GM19035 (cell line): ENCODE measurements at regions not wholly inside any gene's neighbourhood (a gene's known extent, or its start where the extent isn't known, plus 50 kb on each side); places are given as distances from the start of the nearest gene placed in this dataset.

ENCODE experiments used
- ATAC-seq: cut with Tn5 transposase; IDR thresholded peaks from one replicate; pipeline ENCODE4 v1.9.1; 2021; ENCODE audit not compliant: unreplicated experiment

DNA sequence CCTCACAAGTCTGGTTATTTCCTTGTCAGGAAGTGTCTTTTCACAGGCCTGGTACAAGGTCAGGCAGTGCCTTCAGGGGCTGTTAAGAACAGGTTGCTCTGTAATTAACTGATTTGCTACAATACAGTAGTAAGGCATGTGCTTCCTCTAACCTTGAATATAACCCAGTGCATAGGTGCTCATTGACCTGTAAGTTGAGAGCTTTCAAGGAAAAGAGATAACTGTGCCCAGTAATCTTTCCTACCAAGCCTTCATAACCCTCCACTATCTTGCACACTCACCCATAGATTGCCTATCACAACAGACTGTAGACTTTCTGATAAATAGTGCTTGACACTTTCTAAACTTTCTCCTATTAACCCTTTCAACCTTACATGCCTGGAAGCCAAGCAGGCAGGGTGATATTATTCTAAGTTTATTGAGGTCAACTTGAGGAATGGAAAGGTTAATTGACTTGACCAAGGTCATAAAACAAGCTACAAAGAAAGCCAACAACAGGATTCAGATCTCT, 148.1 kb downstream of the PPARGC1A start:
- no peak for ATAC-seq

DNA sequence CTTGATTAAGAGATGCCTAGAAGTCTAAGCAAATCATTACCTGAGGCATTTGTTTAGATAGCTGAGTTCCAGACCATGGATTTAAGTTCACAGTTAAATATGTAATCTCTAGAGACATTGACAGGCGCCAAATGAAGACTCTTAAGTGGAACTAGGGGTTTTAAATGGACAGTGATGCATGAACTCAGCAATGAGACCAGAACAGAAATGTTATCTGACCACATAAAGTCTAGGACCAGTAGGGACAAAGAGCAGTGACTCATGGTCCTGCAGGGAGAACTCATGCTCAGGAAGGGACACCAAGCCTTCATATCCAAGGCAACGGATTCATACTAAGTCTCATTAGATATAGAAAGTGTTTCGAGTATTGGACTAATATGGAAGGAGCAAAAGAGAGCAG, 152.3 kb downstream of the PPARGC1A start:
- no peak for ATAC-seq

DNA sequence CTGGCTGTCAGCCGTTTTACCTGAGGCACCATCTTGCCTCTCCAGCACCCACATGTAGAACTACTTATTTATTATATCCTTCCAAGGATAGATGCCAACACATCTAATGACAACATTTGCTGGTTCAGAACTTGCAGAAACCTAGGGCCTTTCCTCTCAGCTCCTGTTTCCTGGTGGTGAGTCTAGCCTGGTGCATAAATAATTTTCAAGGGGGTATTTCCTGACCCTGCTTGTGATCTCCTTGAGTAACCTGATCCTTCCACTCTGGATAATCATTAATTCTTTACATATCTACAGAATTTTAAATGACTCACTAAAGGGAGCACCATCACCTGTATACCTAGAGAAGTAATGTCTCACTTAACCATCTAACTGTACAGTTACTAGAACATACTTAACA, 153.4 kb downstream of the PPARGC1A start:
- ATAC-seq = no peak

DNA sequence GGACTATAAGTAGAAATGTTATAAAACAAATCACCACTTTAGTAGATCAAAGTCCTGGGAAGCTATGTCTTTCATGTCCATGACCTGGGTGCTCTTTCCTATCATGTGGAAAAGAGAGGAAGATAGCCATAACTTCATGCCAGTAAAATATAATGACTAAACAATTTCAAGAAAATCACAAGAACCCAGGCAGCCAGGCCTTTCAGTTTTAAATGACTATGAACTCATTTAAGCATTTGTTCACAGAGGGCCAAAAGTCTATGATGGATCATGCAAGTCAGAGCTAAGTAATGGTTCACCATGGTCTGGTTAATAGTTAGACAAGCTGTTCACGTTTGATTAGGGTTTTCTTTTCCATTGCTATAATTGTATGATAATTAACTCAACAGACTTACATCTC, 155.8 kb downstream of the PPARGC1A start:
- no peak for ATAC-seq

DNA sequence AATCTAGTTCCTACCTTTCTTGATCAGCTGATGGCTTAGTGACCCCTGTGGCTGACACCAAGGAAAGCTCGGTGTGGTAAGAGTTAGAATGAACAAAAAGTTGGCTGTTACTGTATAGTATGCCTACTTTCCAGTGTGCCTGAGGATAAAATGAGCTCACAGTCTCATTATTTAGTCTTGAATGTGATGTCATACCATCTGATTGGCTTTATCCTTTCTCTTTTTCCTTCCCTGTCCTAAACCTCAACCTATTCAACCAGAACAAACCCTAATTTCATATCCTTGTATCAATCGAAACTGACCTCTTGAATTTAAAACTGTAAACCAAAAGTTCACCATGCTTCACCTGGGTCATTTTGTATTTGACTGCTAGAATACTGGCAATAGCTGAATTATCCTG, 156.4 kb downstream of the PPARGC1A start:
- ATAC-seq = no peak

DNA sequence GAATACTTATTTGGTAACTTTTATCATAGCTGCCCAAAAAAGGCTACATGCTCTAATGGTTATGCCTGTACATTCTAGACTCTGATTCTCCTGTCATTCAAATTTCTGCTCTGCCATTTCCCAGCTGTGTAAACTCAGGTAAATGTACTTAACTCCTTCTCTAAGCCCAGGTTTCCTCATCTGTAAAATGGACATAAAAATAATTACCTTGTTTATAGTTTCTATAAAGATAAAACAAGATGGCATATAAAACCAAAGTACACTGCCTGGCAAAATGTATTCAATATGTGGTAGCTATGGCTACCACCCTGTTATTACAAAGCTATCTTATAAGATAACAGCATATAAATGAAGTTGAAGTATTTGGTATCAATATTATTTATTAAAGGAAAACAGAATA, 158.8 kb downstream of the PPARGC1A start:
- no peak for ATAC-seq

DNA sequence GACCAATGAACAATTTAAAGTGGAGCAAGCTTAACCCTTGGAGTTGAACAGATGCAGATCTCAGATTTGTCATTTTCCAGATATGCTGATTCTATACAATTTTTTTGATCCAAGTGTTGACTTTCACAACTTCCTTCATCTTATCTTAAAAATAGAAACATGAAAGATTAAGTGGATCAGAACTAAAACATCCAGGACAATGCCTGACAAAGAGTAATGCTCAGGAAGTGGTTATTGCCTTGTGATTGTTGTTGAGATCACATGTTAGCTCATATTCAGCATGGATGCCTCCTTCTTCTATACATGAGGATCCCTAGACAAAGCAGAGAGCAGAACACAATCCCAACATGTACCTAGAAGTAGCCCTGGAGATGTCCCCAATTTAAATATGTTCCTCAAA, 160.9 kb downstream of the PPARGC1A start:
- ATAC-seq = no peak

DNA sequence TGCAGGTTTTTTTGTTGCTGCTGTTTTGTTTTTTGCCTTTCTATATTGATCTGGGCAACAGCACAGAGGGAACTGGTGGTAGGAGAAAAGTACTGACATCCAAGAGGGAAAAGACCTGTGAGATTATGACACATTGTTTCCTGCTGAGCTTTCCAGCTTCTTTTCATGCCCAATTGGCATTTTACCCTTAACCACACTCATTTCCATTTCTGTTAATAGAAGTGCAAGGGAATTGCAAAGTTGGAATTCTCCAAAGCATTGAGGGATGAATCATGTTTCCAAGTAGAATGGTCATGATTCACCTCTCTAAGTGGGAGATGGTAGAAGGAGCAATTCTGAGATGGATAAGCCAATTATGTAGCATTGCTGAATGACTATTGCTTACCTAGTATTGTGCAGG, 161.5 kb downstream of the PPARGC1A start:
- no peak for ATAC-seq

DNA sequence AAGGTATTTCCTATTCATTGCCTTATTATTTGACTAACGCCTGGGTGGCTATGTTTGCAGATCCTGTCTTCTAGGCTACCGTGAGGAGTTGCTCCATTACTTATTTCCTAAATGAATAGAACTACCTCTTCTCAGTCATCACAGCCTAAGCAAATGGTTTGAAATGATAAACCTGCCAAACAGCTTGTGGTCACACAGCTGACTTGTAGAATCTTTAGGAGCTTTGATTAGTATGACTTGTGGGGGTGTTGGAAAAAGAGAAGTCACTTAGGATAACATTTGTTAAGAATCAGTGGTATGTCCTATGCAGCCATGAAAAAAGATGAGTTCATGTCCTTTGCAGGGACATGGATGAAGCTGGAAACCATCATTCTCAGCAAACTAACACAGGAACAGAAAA, 169.3 kb downstream of the PPARGC1A start:
- no peak for ATAC-seq

DNA sequence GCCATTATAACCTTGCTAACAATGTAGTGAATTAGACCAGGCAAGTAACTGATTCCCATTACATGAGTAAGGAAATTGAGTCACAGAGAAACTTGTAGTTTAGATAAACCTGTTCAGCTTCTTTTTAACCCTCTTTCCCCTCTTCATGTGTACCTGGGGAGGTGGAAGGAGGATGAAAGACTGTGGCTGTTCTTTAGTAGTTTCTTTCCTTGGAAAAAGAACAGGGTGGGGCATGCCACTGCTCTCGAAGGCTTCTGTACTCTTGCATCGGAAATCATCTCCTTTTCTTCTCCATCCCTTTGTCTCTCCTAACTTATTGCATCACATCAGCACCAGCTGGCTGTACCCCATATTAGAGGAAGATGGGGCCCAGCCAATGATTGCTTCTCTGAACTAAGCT, 171.4 kb downstream of the PPARGC1A start:
- ATAC-seq = no peak

DNA sequence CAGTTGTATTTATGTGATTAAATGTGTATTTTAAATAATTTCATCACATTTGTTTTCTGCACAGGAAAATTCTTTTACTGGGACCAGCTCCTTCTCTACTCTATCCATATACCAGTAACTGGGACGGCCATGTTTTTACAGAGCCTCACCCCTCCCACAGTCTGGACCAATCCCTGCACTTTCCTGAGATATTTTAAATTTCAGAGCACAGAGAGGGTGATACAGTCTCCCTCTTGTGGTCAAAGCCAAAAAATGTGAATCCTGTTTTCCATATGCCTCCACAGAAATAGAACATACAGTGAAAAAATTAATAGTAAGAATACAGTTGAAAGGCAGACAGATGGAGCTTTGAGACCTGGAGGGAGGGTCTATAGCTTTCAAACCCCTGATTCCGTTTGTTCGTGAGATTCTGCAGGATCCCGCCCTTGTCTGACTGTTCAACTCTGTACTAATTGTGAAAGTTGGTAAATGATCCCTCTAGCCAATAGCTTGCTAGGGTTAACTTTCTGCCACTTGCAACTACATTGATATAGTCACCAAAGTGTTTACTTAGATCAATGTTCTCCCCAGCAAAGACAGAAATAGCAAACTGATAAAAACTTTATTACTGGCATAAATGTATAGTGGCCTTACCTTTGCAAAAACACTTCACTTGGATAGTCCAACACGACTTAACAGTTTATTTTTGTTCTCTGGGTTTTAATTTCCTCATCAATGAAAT, 172.2 kb downstream of the PPARGC1A start:
- ATAC-seq = no peak

DNA sequence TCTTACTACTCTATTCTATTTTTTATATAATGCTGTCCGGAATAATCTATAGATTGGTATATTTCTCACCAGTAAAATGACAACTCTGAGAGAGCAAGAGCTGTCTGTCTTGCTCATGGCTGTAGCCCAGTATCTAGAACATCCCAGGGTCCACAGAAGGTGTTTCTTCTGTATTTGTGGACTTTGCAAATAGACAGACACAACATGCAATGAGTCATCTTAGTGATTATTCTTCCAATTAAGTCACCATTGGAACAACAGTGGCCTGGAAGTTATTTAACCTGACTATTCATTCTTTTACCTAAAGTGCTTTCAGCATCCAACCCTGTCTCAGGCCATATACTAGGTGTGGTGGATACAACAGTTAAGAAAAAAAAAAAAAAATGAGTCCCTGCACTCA, 179.5 kb downstream of the PPARGC1A start:
- no peak for ATAC-seq

DNA sequence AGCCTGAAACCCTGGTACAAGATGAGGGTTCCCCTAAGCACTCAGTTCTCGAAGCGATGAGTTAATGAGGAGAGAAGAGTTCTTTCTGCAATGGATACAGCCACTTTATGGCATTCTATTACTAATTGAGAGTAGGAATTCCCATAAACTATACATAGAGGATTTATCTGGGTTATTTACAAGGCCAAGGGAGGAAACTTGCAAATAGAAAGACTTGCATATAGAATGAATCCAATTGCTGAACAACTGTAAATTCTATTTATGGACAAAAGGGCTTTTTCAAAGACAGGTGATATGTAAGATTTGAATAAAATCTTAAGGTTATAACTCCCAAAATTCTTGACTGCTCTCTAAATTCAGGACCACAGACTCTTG, 182.2 kb downstream of the PPARGC1A start:
- ATAC-seq = no peak

DNA sequence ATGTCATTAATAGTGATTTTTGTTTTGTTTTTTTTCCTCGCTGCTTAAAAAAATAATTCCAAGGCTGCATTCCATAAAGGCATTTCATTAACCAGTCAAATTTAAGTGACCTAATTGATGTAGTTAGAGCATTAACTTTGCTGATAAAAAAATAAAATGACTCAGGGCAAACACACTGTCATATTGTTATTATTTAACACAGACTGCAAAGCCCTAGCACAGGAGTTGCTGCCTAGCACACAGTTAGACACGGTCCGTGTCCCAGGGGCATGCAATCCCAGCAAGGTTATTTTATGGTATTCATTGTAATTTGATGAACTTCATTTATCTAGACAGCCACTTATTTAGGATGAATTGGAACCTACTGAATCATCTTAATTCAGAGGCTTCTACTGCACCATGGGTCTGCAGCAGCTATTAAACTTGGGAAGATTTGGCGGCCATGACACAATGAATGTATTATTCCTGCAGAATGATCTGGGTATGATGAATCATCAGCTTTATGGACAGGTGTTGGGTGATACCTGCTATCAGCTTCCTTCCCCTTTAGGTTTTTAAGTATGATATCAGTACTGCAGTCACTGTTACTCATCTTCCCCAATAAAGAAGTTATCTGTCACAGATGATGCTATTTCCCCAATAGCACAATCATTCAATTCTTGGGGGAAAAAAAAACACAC, 182.7 kb downstream of the PPARGC1A start:
- no peak for ATAC-seq

DNA sequence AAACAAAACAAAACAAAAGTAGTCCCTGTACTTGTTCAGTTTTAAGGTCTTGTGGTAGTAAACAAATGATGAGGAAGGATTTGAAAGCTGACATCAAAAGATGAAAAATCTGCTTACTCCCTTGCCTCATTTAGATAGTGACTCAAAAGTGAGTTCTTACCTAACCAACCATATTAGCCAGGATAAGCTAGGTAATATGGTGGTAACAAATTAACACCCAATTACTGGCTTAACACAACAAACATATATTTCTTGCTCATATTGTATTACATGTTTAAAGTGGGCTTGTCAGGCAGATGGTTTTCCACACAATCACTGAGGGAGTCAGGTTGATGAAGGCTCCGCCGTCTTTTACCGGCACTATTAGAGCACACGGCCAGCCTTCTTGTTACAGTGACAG, 189.7 kb downstream of the PPARGC1A start:
- no peak for ATAC-seq

DNA sequence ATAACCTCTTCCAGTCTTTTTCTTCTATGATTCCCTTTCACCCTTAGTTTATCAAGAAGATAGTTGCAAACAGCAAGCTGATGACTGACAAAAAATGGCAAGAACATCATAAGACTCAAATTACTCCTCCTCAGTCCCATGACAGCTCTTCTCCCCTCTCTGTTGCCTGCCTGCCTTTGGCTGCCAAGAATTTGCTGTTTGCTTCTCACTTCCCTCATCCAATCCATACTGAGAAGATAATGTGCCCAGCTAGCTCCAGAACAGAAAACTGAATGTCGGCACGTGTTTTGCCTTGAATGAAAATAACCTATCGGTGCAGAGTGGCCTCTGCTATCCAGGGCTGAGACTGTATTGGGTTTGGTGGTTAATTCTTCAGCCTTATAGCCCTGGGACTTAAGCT, 192.1 kb downstream of the PPARGC1A start:
- no peak for ATAC-seq

DNA sequence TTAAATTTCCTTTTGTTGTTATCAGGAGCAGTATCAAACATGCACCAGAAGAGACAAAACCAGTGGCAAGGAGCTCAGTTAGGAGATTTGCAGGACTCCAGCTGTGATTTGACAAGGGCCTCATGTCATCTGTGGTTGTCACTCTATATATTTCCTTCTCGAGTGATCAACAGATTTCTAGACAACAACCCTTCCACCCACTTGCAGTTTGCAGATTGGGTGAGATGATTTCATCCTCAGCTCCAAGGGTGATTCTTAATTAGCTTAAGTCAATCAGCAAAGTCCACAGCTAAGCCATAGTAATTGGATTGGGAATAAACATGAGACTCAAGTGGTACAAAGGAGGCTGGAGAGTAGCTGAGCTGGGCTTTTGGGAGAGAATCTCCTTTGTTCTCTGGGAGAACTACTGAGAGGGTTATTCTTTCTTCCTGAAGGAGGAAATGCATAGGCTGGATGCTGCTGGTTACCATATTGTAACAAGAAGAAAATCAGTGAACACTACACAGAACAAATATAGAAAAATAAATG, 192.8 kb downstream of the PPARGC1A start:
- ATAC-seq = no peak

DNA sequence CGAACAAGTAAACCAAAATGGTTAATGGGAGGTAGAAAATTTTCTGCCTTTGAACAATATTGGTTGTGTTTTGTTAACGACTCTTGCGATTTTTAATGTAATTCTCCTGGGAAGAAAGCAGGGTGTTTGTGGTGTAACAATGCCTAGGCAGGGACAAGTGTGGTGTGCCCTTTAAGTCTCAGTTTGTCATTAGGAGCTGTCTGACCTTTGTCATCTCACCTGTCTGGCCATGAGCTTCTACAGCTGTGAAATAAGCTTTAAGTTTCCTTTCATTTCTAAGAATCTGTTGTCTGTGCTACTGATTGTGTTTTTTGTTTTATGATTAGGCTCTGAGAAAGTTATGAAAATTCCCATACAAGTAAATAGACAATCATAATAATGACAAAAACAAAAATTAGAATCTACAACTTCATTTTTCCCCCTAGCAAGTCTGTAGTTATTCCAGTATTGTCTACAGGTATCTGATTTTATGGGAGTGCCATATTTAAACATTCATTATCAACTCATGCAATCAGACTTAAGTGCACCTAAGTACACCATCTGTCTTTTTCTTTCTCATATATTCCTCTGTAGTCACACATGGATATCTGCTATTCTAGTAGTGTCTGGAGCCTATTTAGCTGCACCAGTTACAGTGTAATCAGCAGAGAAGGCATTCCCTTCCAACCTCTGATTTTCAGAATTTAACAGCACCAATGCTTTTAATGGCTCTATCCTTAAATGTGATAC, 203.5 kb downstream of the PPARGC1A start:
- no peak for ATAC-seq

DNA sequence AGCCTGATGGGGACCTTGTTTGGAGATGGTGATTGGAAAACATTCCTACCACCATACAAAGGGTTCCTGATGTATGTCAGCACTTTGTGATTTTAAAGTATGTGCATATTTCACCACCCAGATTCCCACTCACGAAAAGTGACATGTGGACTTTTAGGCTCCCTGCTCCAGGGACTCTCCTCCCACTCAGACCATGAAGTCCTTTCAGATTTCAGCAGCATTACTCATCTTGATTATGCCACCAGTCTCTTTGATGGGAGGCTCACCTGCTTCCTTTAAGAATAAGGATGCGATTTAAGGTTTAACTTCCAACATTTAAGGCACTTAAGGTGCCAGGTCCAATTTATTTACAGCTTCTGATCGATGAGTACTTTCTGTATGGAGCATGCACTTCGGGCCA, 204.4 kb downstream of the PPARGC1A start:
- no peak for ATAC-seq

DNA sequence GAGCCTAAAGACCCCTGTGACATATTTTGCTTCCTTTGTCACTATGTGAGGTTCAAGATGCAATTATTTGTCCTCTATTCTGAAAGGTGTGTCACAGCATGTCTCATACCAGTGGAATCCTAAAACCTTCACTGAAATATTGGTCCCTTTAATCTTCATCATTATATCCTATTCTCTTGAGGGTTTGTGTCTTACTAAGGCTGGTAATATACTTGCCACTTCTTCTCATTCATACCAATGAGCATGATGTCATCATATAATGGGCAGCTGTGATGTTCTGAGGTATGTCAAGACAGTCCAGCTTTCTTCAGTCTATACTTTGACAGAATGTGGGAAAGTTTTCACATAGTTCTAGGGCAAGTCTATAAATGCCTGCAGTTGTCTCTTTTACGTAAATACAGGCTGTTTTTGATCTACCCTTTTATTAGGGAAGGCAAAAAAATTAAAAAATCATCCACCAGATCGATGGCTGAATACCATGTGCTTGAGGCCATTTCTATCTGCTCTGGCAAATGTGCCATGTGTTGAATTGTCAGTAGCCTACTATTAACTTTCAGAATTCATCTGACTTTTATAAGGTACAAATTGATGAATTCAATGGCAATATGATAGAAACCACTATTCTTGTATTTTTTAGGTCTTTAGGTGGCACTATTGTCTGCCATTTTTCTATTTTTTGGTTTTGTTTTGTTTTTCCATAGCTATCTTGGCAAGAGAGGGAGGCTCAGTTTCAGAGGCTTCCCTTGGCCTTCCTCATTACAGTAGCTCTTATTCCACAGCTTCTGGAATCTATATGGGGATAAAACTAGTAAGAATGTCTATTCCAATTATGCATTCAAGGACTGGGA, 209.0 kb downstream of the PPARGC1A start:
- no peak for ATAC-seq

DNA sequence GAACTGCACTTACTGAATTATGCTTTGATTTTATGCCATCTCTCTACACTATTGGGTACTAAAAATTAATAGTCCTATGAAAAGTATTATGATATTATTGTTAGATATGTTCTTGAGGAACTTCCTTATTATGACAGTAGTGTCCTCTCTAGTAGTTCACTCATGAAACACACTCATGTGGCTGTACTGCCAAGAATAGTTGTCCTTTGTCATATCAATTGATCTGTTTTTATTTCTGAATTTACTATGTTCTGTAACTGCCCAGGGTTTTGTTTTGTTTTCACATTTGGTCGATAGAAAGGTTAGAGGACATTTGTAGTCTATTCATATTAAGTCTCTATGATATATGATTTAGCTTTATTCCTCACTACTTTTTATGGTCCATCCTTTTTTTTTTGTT, 215.2 kb downstream of the PPARGC1A start:
- no peak for ATAC-seq
